Stimulated activated memory B cell treated with anti-CD40 and anti-IgM and Interleukin-4, amounts not matched to agents 10 μg/mL and 1 μg/mL and 100 μg/mL, for 72 hours (primary cell): ENCODE measurements at regions not wholly inside any gene's neighbourhood (a gene's known extent, or its start where the extent isn't known, plus 50 kb on each side); places are given as distances from the start of the nearest gene placed in this dataset.
"Not testable (repeated sequence)": the region's sequence is repeated elsewhere in the genome, so short reads cannot be mapped to it uniquely, and the experiment has no call there.

Source experiments
- ATAC-seq: fragments of 150-1000 bp; cut with Tn5 transposase; 2 replicates; pipeline ENCODE4 v1.10.0; 2021
- H3K27ac Mint-ChIP-seq: one replicate; pipeline ENCODE4 v1.8.0; 2022; ENCODE audit warnings: mild to moderate bottlenecking, mixed read lengths
- H3K27me3 Mint-ChIP-seq: one replicate; pipeline ENCODE4 v1.8.0; 2022; ENCODE audit warnings: mixed read lengths
- H3K36me3 Mint-ChIP-seq: one replicate; pipeline ENCODE4 v1.8.0; 2022; ENCODE audit warnings: mixed read lengths
- H3K4me1 Mint-ChIP-seq: one replicate; pipeline ENCODE4 v1.8.0; 2022; ENCODE audit warnings: mixed read lengths
- H3K4me3 Mint-ChIP-seq: one replicate; pipeline ENCODE4 v1.8.0; 2022; ENCODE audit warnings: mild to moderate bottlenecking, moderate library complexity, mixed read lengths
- H3K9me3 Mint-ChIP-seq: one replicate; pipeline ENCODE4 v1.8.0; 2022; ENCODE audit warnings: mixed read lengths

GRCh38 chr7:150048244-150049011 lies 174.7 kb downstream of the ATP6V0E2 start:
- Mint-ChIP-seq H3K4me1 (peaks cover 13% of the 10 kb centered on the region), H3K27me3 (peaks cover 41% of the 10 kb centered on the region)
- not testable (repeated sequence) for ATAC-seq, H3K9me3 Mint-ChIP-seq, H3K36me3 Mint-ChIP-seq, H3K4me3 Mint-ChIP-seq, H3K27ac Mint-ChIP-seq

DNA sequence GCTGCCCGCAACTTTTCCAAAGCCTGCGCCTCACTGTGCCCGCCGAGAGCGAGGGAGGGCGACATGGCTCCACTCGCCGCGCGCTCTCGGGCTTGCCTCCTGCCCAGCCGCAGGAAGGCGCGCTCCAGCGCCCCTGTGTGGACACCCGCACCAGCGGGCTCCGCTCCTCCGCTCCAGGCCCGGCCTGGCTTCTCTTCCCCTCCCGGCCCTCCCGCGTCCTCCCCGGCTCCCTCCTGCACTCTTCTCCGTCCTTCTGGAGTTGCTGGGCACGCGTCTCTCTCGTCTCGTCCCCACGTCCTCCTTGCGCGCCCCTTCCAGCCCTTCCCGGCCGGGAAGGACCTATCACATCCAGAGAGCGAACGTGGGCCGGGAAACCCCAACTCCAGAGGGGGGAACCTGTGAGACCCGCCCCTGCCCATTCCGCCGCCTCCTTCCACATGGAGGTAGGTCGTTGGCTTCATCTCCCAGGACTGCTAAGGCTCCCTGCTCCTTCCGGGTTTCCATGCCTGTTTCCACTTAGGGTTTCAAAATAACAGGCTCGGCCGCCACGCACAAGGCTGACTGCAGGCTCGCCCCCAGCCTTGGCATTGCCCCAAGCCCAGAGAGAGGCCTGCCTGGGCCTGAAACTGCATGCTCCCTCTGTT lies 175.4 kb downstream of the ATP6V0E2 start:
- H3K27me3 Mint-ChIP-seq, result peaks cover 34% of the 10 kb centered on the region
- peaks cover 13% of the 10 kb centered on the region for H3K4me1 Mint-ChIP-seq
- H3K9me3 Mint-ChIP-seq, H3K27ac Mint-ChIP-seq, H3K36me3 Mint-ChIP-seq, ATAC-seq: not testable (repeated sequence)
- H3K4me3 Mint-ChIP-seq, result peak overlapping the region; percentile 15

DNA sequence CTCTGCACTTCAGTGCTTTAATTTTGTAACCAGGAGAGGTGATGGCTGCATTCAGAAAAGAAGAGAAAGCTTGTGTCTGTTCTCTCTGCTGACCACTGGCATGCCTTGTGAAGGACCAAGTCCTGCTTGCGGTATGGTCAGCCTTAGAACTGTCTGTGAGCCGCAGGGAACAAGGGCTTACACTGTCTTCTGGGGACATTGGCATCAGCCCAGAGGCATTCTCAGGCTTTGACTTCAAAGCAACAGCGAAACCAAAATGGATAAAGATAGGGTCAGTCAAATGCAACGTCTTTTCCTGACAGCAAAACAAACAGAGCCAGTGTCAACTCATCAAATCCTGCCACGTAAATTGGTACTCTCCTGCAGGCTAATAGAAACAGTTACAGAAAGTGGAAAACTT lies 179.6 kb downstream of the ATP6V0E2 start:
- H3K27me3 Mint-ChIP-seq, result peaks cover 25% of the 10 kb centered on the region
- H3K36me3 Mint-ChIP-seq, H3K4me1 Mint-ChIP-seq, H3K9me3 Mint-ChIP-seq, H3K27ac Mint-ChIP-seq, H3K4me3 Mint-ChIP-seq, ATAC-seq: not testable (repeated sequence)

- H3K4me1 Mint-ChIP-seq, H3K36me3 Mint-ChIP-seq, H3K9me3 Mint-ChIP-seq, ATAC-seq, H3K27ac Mint-ChIP-seq, H3K4me3 Mint-ChIP-seq: not testable (repeated sequence)
- peaks cover 20% of the 10 kb centered on the region for H3K27me3 Mint-ChIP-seq
Observed at GRCh38 chr7:150054242-150054641, 180.5 kb downstream of the ATP6V0E2 start.

DNA sequence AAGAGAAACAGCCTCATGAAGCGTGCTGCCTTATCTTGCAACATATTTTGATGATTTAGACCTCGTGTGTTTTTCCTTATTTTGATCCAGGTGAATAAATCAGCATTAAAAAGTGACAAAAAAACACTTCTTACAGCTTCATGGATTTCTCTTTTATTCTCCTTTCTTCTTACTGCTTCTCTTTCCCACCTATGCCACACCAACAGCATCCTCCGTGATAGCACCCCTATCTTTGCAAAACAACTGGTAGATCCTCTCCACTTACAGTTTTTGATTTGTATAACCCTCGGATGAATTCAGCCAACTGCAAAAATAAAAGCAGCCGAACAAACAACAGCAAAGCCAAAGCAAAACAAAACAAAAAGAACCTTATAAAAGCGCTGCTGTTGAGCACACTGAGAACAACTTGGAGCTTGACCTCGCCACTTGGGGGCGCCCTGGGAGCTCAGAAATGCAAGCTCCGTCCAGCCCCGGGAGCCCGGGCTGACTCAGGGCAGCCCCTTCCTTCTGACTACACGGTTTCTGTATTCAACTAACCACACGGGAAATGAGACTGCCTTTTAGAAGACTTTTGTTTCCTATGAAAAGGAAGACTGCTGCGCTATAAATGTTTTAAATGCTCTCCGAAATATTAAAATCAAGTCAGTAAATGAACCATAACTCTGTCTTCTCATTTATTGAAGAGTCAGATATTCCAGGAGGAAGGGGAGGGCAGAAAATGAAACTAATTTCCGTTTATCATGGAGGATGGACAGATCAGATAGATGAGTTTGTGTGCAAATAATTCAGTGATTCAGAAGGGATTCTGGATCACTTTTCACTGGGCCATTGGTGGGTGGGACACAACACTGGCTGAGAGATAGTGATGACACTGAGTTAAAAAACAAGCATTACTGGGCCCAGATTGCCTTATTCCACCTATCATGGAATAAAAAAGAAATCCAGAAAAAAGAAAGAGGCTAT lies 186.8 kb downstream of the ATP6V0E2 start:
- not testable (repeated sequence) for H3K27ac Mint-ChIP-seq, H3K9me3 Mint-ChIP-seq, H3K27me3 Mint-ChIP-seq, H3K4me1 Mint-ChIP-seq, H3K36me3 Mint-ChIP-seq, H3K4me3 Mint-ChIP-seq
- ATAC-seq, result peak; percentile 91

GRCh38 chr7:150063195-150063594 lies 189.4 kb downstream of the ATP6V0E2 start:
- not testable (repeated sequence) for H3K27me3 Mint-ChIP-seq, H3K36me3 Mint-ChIP-seq, H3K4me1 Mint-ChIP-seq, H3K9me3 Mint-ChIP-seq, ATAC-seq, H3K4me3 Mint-ChIP-seq, H3K27ac Mint-ChIP-seq

DNA sequence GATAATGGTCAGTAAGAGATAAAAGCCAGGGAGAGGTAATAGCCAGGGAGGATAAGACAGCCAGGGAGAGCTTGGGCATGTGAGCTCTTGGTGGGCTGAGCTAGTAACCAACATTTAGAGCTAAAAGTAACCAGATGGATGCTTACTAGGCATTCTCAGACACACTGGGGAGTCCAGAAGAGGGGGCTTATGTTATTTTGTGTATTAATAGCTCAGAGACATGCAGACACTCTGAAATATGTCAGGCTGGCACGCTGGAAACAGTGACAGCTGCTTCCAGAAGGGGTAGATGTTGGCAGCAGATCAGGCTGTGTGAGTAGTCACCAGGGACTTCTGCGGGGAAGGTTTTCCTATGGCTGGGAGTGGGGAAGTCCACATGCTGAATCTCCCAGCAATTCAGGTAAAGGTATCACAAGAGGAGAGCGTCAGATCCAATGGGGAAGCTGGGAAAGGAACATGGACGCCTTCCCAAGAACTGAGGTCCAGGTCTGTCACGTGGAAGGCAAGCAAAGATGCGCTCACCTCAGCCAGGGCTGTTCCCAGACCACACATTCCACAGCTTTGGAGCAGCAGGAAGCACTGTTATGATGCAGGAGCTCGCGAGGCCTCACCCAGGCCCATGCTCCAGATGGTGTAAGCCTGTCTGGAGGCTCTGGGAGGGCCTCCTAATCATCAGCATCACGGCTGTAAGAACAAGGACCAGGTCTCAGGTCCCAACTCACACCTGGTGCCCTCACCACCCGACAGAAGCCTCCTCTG lies 196.0 kb downstream of the ATP6V0E2 start:
- not testable (repeated sequence) for H3K4me1 Mint-ChIP-seq, H3K36me3 Mint-ChIP-seq, ATAC-seq, H3K27me3 Mint-ChIP-seq, H3K27ac Mint-ChIP-seq, H3K4me3 Mint-ChIP-seq, H3K9me3 Mint-ChIP-seq

DNA sequence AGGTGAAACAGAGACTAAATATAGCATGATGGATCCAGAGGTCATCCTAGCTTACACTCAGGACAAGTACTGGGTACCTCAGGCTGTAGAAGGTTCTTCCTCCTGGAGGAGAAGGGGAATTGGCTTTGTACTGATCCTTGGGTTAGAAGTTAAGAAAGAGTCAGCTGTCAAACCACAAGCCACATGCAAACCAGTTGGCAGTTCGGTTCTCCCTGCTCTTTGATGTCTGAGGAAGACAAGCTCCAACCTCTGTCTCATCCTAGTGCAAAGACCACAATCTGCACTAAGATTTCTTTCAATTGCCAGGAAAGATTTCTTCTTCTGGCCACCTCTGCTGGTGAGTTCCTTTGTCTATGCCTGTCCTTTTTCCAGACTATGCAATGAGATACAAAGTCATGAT lies 203.8 kb downstream of the ATP6V0E2 start:
- not testable (repeated sequence) for ATAC-seq, H3K4me1 Mint-ChIP-seq, H3K9me3 Mint-ChIP-seq, H3K36me3 Mint-ChIP-seq, H3K27ac Mint-ChIP-seq, H3K27me3 Mint-ChIP-seq, H3K4me3 Mint-ChIP-seq

- not testable (repeated sequence) for ATAC-seq, H3K36me3 Mint-ChIP-seq, H3K9me3 Mint-ChIP-seq, H3K4me3 Mint-ChIP-seq, H3K4me1 Mint-ChIP-seq, H3K27ac Mint-ChIP-seq
- peaks cover 24% of the 10 kb centered on the region for H3K27me3 Mint-ChIP-seq
Observed at GRCh38 chr7:150081865-150082264, 208.1 kb downstream of the ATP6V0E2 start.

DNA sequence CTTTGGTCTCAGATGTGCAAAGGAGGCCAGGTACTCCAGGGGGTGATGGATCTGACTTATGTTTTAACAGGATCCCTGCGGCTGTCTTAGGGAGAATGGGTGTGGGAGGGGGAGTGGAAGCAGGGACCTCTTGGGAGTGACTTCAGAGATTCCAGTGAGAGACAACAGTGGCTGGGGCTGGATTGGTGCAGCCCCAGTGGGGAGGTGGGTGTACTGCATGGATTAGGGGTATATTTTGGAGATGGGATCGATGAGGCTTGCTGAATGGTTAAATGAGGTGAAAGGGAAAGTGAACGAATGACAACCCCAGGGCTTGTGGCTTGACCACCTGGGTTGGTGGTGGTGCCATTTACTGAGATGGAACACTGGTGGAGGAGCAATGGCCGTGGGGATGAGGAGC lies 211.0 kb downstream of the ATP6V0E2 start:
- ATAC-seq, H3K9me3 Mint-ChIP-seq, H3K27ac Mint-ChIP-seq, H3K4me1 Mint-ChIP-seq, H3K4me3 Mint-ChIP-seq: not testable (repeated sequence)
- H3K36me3 Mint-ChIP-seq, result peaks cover 16% of the 10 kb centered on the region
- H3K27me3 Mint-ChIP-seq, result peaks cover 25% of the 10 kb centered on the region

GRCh38 chr7:150087478-150087877 lies 213.7 kb downstream of the ATP6V0E2 start:
- Mint-ChIP-seq H3K27me3 (peaks cover 25% of the 10 kb centered on the region), H3K36me3 (peaks cover 16% of the 10 kb centered on the region)
- H3K4me3 Mint-ChIP-seq, H3K27ac Mint-ChIP-seq, H3K9me3 Mint-ChIP-seq, ATAC-seq, H3K4me1 Mint-ChIP-seq: not testable (repeated sequence)

DNA sequence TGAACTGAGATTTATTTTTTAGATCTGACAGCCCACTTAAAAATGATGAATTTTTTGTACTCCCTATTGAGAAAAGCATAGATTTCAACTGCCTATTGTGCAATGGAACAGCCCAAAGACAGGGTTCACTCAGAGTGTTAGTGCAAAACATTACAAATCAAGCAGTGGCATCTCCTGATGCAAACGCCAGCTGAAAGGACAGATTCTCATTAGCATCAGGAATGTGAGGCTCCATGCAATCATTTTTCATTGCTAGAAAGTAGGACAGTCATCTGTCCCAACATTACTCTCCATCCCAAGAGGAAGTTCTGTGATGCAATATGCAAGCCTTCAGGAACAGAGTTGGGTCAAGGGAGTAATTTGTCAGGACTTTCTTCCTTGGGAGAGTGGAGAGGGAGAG lies 215.4 kb downstream of the ATP6V0E2 start:
- Mint-ChIP-seq H3K27me3 (peaks cover 21% of the 10 kb centered on the region), H3K36me3 (peaks cover 15% of the 10 kb centered on the region)
- not testable (repeated sequence) for ATAC-seq, H3K4me1 Mint-ChIP-seq, H3K9me3 Mint-ChIP-seq, H3K4me3 Mint-ChIP-seq, H3K27ac Mint-ChIP-seq

DNA sequence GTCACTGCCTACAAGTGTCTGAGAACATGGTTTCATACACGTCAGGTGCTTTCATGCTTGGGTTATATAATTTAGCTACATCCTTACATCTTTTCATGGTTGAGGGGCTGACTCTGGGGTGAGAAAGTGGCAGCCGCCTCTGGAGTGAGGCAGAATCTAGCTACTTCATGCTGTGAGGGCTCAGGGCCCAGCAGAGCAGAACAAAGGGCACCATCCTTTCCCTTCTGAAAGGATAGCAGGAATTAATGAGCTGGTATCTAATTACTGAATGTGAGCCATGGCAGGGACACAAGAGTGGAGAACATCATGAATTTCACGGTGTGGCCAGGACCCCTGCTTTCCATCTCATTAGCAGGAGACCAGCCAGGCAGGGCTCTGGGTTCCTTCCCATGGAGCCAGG lies 217.0 kb downstream of the ATP6V0E2 start:
- ATAC-seq, H3K9me3 Mint-ChIP-seq, H3K36me3 Mint-ChIP-seq, H3K27me3 Mint-ChIP-seq, H3K4me3 Mint-ChIP-seq, H3K4me1 Mint-ChIP-seq, H3K27ac Mint-ChIP-seq: not testable (repeated sequence)

GRCh38 chr7:150093897-150094296 lies 220.1 kb downstream of the ATP6V0E2 start:
- H3K27me3 Mint-ChIP-seq, ATAC-seq, H3K27ac Mint-ChIP-seq, H3K9me3 Mint-ChIP-seq, H3K4me3 Mint-ChIP-seq, H3K36me3 Mint-ChIP-seq, H3K4me1 Mint-ChIP-seq: not testable (repeated sequence)
